Mesendoderm (in vitro differentiated cells): ENCODE measurements at regions not wholly inside any gene's neighbourhood (a gene's known extent, or its start where the extent isn't known, plus 50 kb on each side); places are given as distances from the start of the nearest gene placed in this dataset.
A peak's percentile ranks its signal among the peaks of the same experiment; 100 is the strongest.

Experiments used
- DNase-seq: peaks from one replicate; pipeline ENCODE4 v3.0.0; 2013
- H2AK5ac ChIP-seq: 2 replicates; pipeline ENCODE4 v1.6.1; 2013; ENCODE audit warnings: low read length, inconsistent platforms
- H2BK120ac ChIP-seq: 2 replicates; pipeline ENCODE4 v1.6.1; 2013; ENCODE audit warnings: low read depth, mild to moderate bottlenecking, low read length, moderate library complexity, mixed read lengths
- H2BK15ac ChIP-seq: replicated peaks from 2 replicates; pipeline ENCODE4 v1.6.1; 2013; ENCODE audit warnings: low read depth, mild to moderate bottlenecking, moderate library complexity
- H2BK5ac ChIP-seq: 2 replicates; pipeline ENCODE4 v1.6.1; 2013; ENCODE audit warnings: low read length, inconsistent platforms
- H3K18ac ChIP-seq: 2 replicates; pipeline ENCODE4 v1.6.1; 2013; ENCODE audit warnings: mild to moderate bottlenecking, low read length, mixed read lengths
- H3K23ac ChIP-seq: one replicate; pipeline ENCODE4 v1.6.1; 2013; ENCODE audit warnings: low read length
- H3K27ac ChIP-seq: 2 replicates; pipeline ENCODE4 v1.5.1; 2013; ENCODE audit warnings: low read depth, mild to moderate bottlenecking, inconsistent platforms, low read length, moderate library complexity
- H3K27me3 ChIP-seq: 2 replicates; pipeline ENCODE4 v1.6.1; 2013; ENCODE audit warnings: low read length, control low read depth, mild to moderate bottlenecking, inconsistent platforms; ENCODE audit not compliant: insufficient read depth, poor library complexity
- H3K36me3 ChIP-seq: 2 replicates; pipeline ENCODE4 v1.6.1; 2013; ENCODE audit warnings: low read length, inconsistent platforms; ENCODE audit not compliant: control insufficient read depth, insufficient read depth
- H3K4ac ChIP-seq: one replicate; pipeline ENCODE4 v1.6.1; 2013; ENCODE audit warnings: low read depth, mild to moderate bottlenecking, low read length, moderate library complexity
- H3K4me1 ChIP-seq: 2 replicates; pipeline ENCODE4 v1.6.1; 2013; ENCODE audit warnings: low read depth, low read length, inconsistent platforms; ENCODE audit not compliant: control insufficient read depth
- H3K4me2 ChIP-seq: 2 replicates; pipeline ENCODE4 v1.6.1; 2013; ENCODE audit warnings: low read length
- H3K4me3 ChIP-seq: 2 replicates; pipeline ENCODE4 v1.5.1; 2013; ENCODE audit warnings: mild to moderate bottlenecking, low read length
- H3K56ac ChIP-seq: one replicate; pipeline ENCODE4 v1.6.1; 2013; ENCODE audit warnings: low read length
- H3K79me1 ChIP-seq: 2 replicates; pipeline ENCODE4 v1.6.1; 2013; ENCODE audit warnings: low read length, inconsistent platforms
- H3K79me2 ChIP-seq: 2 replicates; pipeline ENCODE4 v1.6.1; 2013; ENCODE audit warnings: mild to moderate bottlenecking, low read length; ENCODE audit not compliant: control insufficient read depth, insufficient read depth
- H3K9ac ChIP-seq: 2 replicates; pipeline ENCODE4 v1.6.1; 2013; ENCODE audit warnings: low read length, inconsistent platforms
- H4K5ac ChIP-seq: one replicate; pipeline ENCODE4 v1.6.1; 2013; ENCODE audit warnings: low read length
- H4K8ac ChIP-seq: one replicate; pipeline ENCODE4 v1.6.1; 2013; ENCODE audit warnings: low read depth, mild to moderate bottlenecking, control low read depth, low read length, moderate library complexity
- WGBS: extraction: QIAGEN DNeasy Blood & Tissue Kit; methylation state at CpG from one replicate; pipeline ENCODE4 v1.1.7; 2013; ENCODE audit warnings: low lambda C conversion rate, missing lambda C conversion rate; ENCODE audit not compliant: insufficient coverage; ENCODE audit errors: extremely low coverage; 5-methylcytosine and 5-hydroxymethylcytosine counted together

GRCh38 chr7:19982841-19983835, 209.7 kb upstream of the TMEM196 start:
- DNase-seq, result peak; percentile 92
- peak overlapping the region; percentile 5 for H3K27ac ChIP-seq

GRCh38 chr7:19973581-19973980, 200.2 kb upstream of the TMEM196 start:
- Histone ChIP-seq H3K4ac (no peak overlapping the region), H4K5ac (no peak overlapping the region)

More at GRCh38 chr7:19982841-19983835, 209.7 kb upstream of the TMEM196 start:
- Histone ChIP-seq H2BK5ac (peak overlapping the region; percentile 69), H3K4me1 (no peaks in the 10 kb centered on the region), H2BK120ac (no peak overlapping the region), H3K36me3 (no peaks in the 10 kb centered on the region), H3K23ac (no peak overlapping the region), H3K27me3 (no peaks in the 10 kb centered on the region), H3K4me2 (no peak overlapping the region), H4K5ac (no peak overlapping the region), H4K8ac (no peak overlapping the region), H3K18ac (peak overlapping the region; percentile 86), H3K56ac (peak overlapping the region; percentile 82), H3K9ac (peak overlapping the region; percentile 20), H3K79me2 (no peaks in the 10 kb centered on the region), H2AK5ac (peak overlapping the region; percentile 75), H3K79me1 (no peaks in the 10 kb centered on the region), H2BK15ac (no peak overlapping the region), H3K4ac (peak overlapping the region; percentile 41), H3K4me3 (no peak overlapping the region)
- WGBS, result no CpG with 5 or more reads among the region's 6 CpGs

GRCh38 chr7:19972876-19973275, 199.5 kb upstream of the TMEM196 start:
- no CpG with 5 or more reads among the region's 1 CpG for WGBS
- Histone ChIP-seq H3K4ac (no peak overlapping the region), H3K4me3 (no peak overlapping the region), H3K18ac (no peak overlapping the region), H3K9ac (no peak overlapping the region), H3K23ac (no peak overlapping the region), H4K8ac (no peak overlapping the region), H3K4me1 (no peaks in the 10 kb centered on the region), H2BK120ac (no peak overlapping the region), H3K79me2 (no peaks in the 10 kb centered on the region), H3K27me3 (no peaks in the 10 kb centered on the region), H3K27ac (no peak overlapping the region), H3K79me1 (no peaks in the 10 kb centered on the region), H3K56ac (no peak overlapping the region), H2BK15ac (no peak overlapping the region), H4K5ac (no peak overlapping the region), H2BK5ac (no peak overlapping the region), H3K36me3 (no peaks in the 10 kb centered on the region), H2AK5ac (no peak overlapping the region), H3K4me2 (no peak overlapping the region)
- DNase-seq, result no peak

More at GRCh38 chr7:19973581-19973980, 200.2 kb upstream of the TMEM196 start:
- Histone ChIP-seq H2AK5ac (no peak overlapping the region), H3K18ac (no peak overlapping the region), H3K27ac (no peak overlapping the region), H3K23ac (no peak overlapping the region), H3K56ac (no peak overlapping the region), H3K36me3 (no peaks in the 10 kb centered on the region), H3K79me1 (no peaks in the 10 kb centered on the region), H4K8ac (no peak overlapping the region), H3K27me3 (no peaks in the 10 kb centered on the region), H2BK15ac (no peak overlapping the region), H3K79me2 (no peaks in the 10 kb centered on the region), H2BK5ac (no peak overlapping the region), H3K4me2 (no peak overlapping the region), H3K9ac (no peak overlapping the region), H2BK120ac (no peak overlapping the region), H3K4me3 (no peak overlapping the region), H3K4me1 (no peaks in the 10 kb centered on the region)
- no CpG with 5 or more reads among the region's 2 CpGs for WGBS
- no peak for DNase-seq

- Histone ChIP-seq H4K8ac (no peak overlapping the region), H3K27me3 (no peaks in the 10 kb centered on the region), H4K5ac (no peak overlapping the region), H2BK15ac (no peak overlapping the region), H3K4me2 (no peak overlapping the region), H2BK5ac (no peak overlapping the region), H2BK120ac (no peak overlapping the region), H3K4me3 (no peak overlapping the region), H3K18ac (no peak overlapping the region), H3K56ac (no peak overlapping the region), H3K9ac (no peak overlapping the region), H3K23ac (no peak overlapping the region), H3K79me1 (no peaks in the 10 kb centered on the region), H3K27ac (no peak overlapping the region), H2AK5ac (no peak overlapping the region), H3K4me1 (no peaks in the 10 kb centered on the region), H3K4ac (no peak overlapping the region), H3K79me2 (no peaks in the 10 kb centered on the region), H3K36me3 (no peaks in the 10 kb centered on the region)
- no peak for DNase-seq
- WGBS, result no CpG with 5 or more reads among the region's 2 CpGs
Measured at GRCh38 chr7:19971956-19972355, 198.5 kb upstream of the TMEM196 start.

- Histone ChIP-seq H3K56ac (no peak overlapping the region), H3K18ac (no peak overlapping the region), H2BK15ac (no peak overlapping the region), H3K36me3 (no peaks in the 10 kb centered on the region), H2AK5ac (no peak overlapping the region), H3K27ac (no peak overlapping the region), H3K4me1 (no peaks in the 10 kb centered on the region), H2BK5ac (no peak overlapping the region), H3K27me3 (no peaks in the 10 kb centered on the region), H3K79me2 (no peaks in the 10 kb centered on the region), H3K4ac (no peak overlapping the region), H3K9ac (no peak overlapping the region), H4K8ac (no peak overlapping the region), H3K79me1 (no peaks in the 10 kb centered on the region), H3K4me2 (no peak overlapping the region), H3K4me3 (no peak overlapping the region), H4K5ac (no peak overlapping the region), H3K23ac (no peak overlapping the region), H2BK120ac (no peak overlapping the region)
- no peak for DNase-seq
Measured at GRCh38 chr7:19970514-19970913, 197.1 kb upstream of the TMEM196 start.
